RCC 7860 (cell line): ENCODE measurements at regions not wholly inside any gene's neighbourhood (a gene's known extent, or its start where the extent isn't known, plus 50 kb on each side); places are given as distances from the start of the nearest gene placed in this dataset.
"Not testable (repeated sequence)": the region's sequence is repeated elsewhere in the genome, so short reads cannot be mapped to it uniquely, and the experiment has no call there.

Experiments
- DNase-seq: peaks from one replicate; pipeline ENCODE4 v3.0.0-alpha.2; 2015; ENCODE audit warnings: low spot score
- FAIRE-seq: peaks from 2 replicates; lab custom pipeline; 2012; peaks lifted over from hg19 to GRCh38; lab: Jason Lieb, UNC

GRCh38 chr6:51049288-51049982 is 230.8 kb downstream of the TFAP2B start:
- DNase-seq, result no peak
- no peak for FAIRE-seq

GRCh38 chr6:51049983-51050877 is 231.6 kb downstream of the TFAP2B start:
- FAIRE-seq, result peak; percentile 95
- peak; percentile 70 for DNase-seq

GRCh38 chr6:51052716-51053115 is 234.0 kb downstream of the TFAP2B start:
- not testable (repeated sequence) for FAIRE-seq, DNase-seq

- not testable (repeated sequence) for DNase-seq, FAIRE-seq
These were observed 236.6 kb downstream of the TFAP2B start for GRCh38 chr6:51055316-51055715.

- FAIRE-seq, result peak; percentile 62
- DNase-seq, result no peak
These were observed 238.6 kb downstream of the TFAP2B start for GRCh38 chr6:51057296-51057695.

GRCh38 chr6:51060262-51060762 is 241.6 kb downstream of the TFAP2B start:
- FAIRE-seq (no peak), DNase-seq (no peak)

GRCh38 chr6:51062166-51062722 is 243.6 kb downstream of the TFAP2B start:
- no peak for DNase-seq
- FAIRE-seq, result no peak

GRCh38 chr6:51077821-51078518 is 259.3 kb downstream of the TFAP2B start:
- DNase-seq (no peak), FAIRE-seq (no peak)

GRCh38 chr6:51090343-51090742 is 271.7 kb downstream of the TFAP2B start:
- FAIRE-seq, result no peak
- no peak for DNase-seq

GRCh38 chr6:51093871-51094270 is 275.2 kb downstream of the TFAP2B start:
- FAIRE-seq (peak; percentile 85), DNase-seq (peak; percentile 10)

GRCh38 chr6:51094271-51094670 is 275.6 kb downstream of the TFAP2B start:
- FAIRE-seq, result no peak
- DNase-seq, result peak; percentile 9

- FAIRE-seq, result no peak
- no peak for DNase-seq
These were observed 279.6 kb downstream of the TFAP2B start for GRCh38 chr6:51098246-51098645.

- FAIRE-seq, result peak; percentile 87
These were observed 280.1 kb downstream of the TFAP2B start for GRCh38 chr6:51098791-51099190.

GRCh38 chr6:51099201-51099600 is 280.5 kb downstream of the TFAP2B start:
- FAIRE-seq (no peak), DNase-seq (no peak)

More at GRCh38 chr6:51098791-51099190, 280.1 kb downstream of the TFAP2B start:
- DNase-seq, result peak; percentile 38

GRCh38 chr6:51105357-51105756 is 286.7 kb downstream of the TFAP2B start:
- no peak for FAIRE-seq

GRCh38 chr6:51107769-51108203 is 289.1 kb downstream of the TFAP2B start:
- DNase-seq (no peak), FAIRE-seq (no peak)

More at GRCh38 chr6:51105357-51105756, 286.7 kb downstream of the TFAP2B start:
- no peak for DNase-seq

- DNase-seq (no peak), FAIRE-seq (no peak)
These were observed 290.0 kb downstream of the TFAP2B start for GRCh38 chr6:51108563-51109234.

GRCh38 chr6:51112731-51113130 is 294.1 kb downstream of the TFAP2B start:
- DNase-seq (no peak), FAIRE-seq (no peak)

GRCh38 chr6:51116723-51117122 is 298.1 kb downstream of the TFAP2B start:
- FAIRE-seq, result no peak

GRCh38 chr6:51118792-51119191 is 300.1 kb downstream of the TFAP2B start:
- no peak for FAIRE-seq

More at GRCh38 chr6:51116723-51117122, 298.1 kb downstream of the TFAP2B start:
- DNase-seq, result no peak

More at GRCh38 chr6:51118792-51119191, 300.1 kb downstream of the TFAP2B start:
- no peak for DNase-seq
